ENCODE measurements at regions not wholly inside any gene's neighbourhood (a gene's known extent, or its start where the extent isn't known, plus 50 kb on each side); places are given as distances from the start of the nearest gene placed in this dataset.
"Not testable (repeated sequence)": the region's sequence is repeated elsewhere in the genome, so short reads cannot be mapped to it uniquely, and the experiment has no call there.

- Histone ChIP-seq H3K27ac (ENCODE audit: low read length) (no peak overlapping the region), H3K4me1 (ENCODE audit: control insufficient read depth, insufficient read depth, low read length) (no peaks in the 10 kb centered on the region), H3K36me3 (ENCODE audit: control insufficient read depth, insufficient read depth, low read length) (no peaks in the 10 kb centered on the region), H3K27me3 (ENCODE audit: control insufficient read depth, insufficient read depth, low read length) (no peaks in the 10 kb centered on the region), H3K9me3 (ENCODE audit: control insufficient read depth, low read depth, low read length) (no peaks in the 10 kb centered on the region), H3K4me3 (ENCODE audit: low read length) (no peak overlapping the region)
- no peak for DNase-seq
- no CpG with 5 or more reads among the region's 1 CpG for WGBS (ENCODE audit: insufficient coverage, low lambda C conversion rate)
These were observed 89.0 kb upstream of the SERTAD2 start for GRCh38 chr2:64742678-64743077.

- H3K36me3 ChIP-seq (ENCODE audit: control insufficient read depth, insufficient read depth, low read length) = no peaks in the 10 kb centered on the region
- no peaks in the 10 kb centered on the region for H3K9me3 ChIP-seq (ENCODE audit: control insufficient read depth, low read depth, low read length)
- peaks cover 5% of the 10 kb centered on the region for H3K4me1 ChIP-seq (ENCODE audit: control insufficient read depth, insufficient read depth, low read length)
- no peak for DNase-seq
- no peak overlapping the region for H3K4me3 ChIP-seq (ENCODE audit: low read length)
- H3K27ac ChIP-seq (ENCODE audit: low read length) = no peak overlapping the region
- no peaks in the 10 kb centered on the region for H3K27me3 ChIP-seq (ENCODE audit: control insufficient read depth, insufficient read depth, low read length)
- WGBS (ENCODE audit: insufficient coverage, low lambda C conversion rate) = no CpG with 5 or more reads among the region's 2 CpGs
These were observed 90.1 kb upstream of the SERTAD2 start for GRCh38 chr2:64743739-64744330.

- H3K4me3 ChIP-seq (ENCODE audit: low read length) = no peak overlapping the region
- 100% methylated on average over 1 of the region's 2 CpGs for WGBS (ENCODE audit: insufficient coverage, low lambda C conversion rate)
These were observed 91.8 kb upstream of the SERTAD2 start for GRCh38 chr2:64745562-64745961.

GRCh38 chr2:64747690-64748091, 94.0 kb upstream of the SERTAD2 start:
- WGBS (ENCODE audit: insufficient coverage, low lambda C conversion rate) = 75% methylated on average over 1 of the region's 3 CpGs
- Histone ChIP-seq H3K4me1 (ENCODE audit: control insufficient read depth, insufficient read depth, low read length) (peaks cover 11% of the 10 kb centered on the region), H3K27ac (ENCODE audit: low read length) (peak overlapping the region; percentile 20)
- peak; percentile 72 to 86 for DNase-seq
- H3K4me3 ChIP-seq (ENCODE audit: low read length); H3K9me3 ChIP-seq (ENCODE audit: control insufficient read depth, low read depth, low read length); H3K36me3 ChIP-seq (ENCODE audit: control insufficient read depth, insufficient read depth, low read length); H3K27me3 ChIP-seq (ENCODE audit: control insufficient read depth, insufficient read depth, low read length): not testable (repeated sequence)

More at GRCh38 chr2:64745562-64745961, 91.8 kb upstream of the SERTAD2 start:
- H3K27ac ChIP-seq (ENCODE audit: low read length) = no peak overlapping the region
- no peaks in the 10 kb centered on the region for H3K27me3 ChIP-seq (ENCODE audit: control insufficient read depth, insufficient read depth, low read length)
- DNase-seq = no peak
- H3K36me3 ChIP-seq (ENCODE audit: control insufficient read depth, insufficient read depth, low read length) = no peaks in the 10 kb centered on the region
- H3K4me1 ChIP-seq (ENCODE audit: control insufficient read depth, insufficient read depth, low read length) = peaks cover 11% of the 10 kb centered on the region
- no peaks in the 10 kb centered on the region for H3K9me3 ChIP-seq (ENCODE audit: control insufficient read depth, low read depth, low read length)

- no peaks in the 10 kb centered on the region for H3K9me3 ChIP-seq (ENCODE audit: control insufficient read depth, low read depth, low read length)
- no peak overlapping the region for H3K4me3 ChIP-seq (ENCODE audit: low read length)
These were observed 94.4 kb upstream of the SERTAD2 start for GRCh38 chr2:64748147-64748546.

GRCh38 chr2:64748561-64748960, 94.8 kb upstream of the SERTAD2 start:
- Histone ChIP-seq H3K36me3 (ENCODE audit: control insufficient read depth, insufficient read depth, low read length) (no peaks in the 10 kb centered on the region), H3K4me1 (ENCODE audit: control insufficient read depth, insufficient read depth, low read length) (peaks cover 11% of the 10 kb centered on the region), H3K4me3 (ENCODE audit: low read length) (no peak overlapping the region), H3K27me3 (ENCODE audit: control insufficient read depth, insufficient read depth, low read length) (no peaks in the 10 kb centered on the region), H3K27ac (ENCODE audit: low read length) (no peak overlapping the region), H3K9me3 (ENCODE audit: control insufficient read depth, low read depth, low read length) (no peaks in the 10 kb centered on the region)
- no peak for DNase-seq
- WGBS (ENCODE audit: insufficient coverage, low lambda C conversion rate) = no CpG with 5 or more reads among the region's 2 CpGs

More at GRCh38 chr2:64748147-64748546, 94.4 kb upstream of the SERTAD2 start:
- H3K27me3 ChIP-seq (ENCODE audit: control insufficient read depth, insufficient read depth, low read length) = no peaks in the 10 kb centered on the region
- no peaks in the 10 kb centered on the region for H3K36me3 ChIP-seq (ENCODE audit: control insufficient read depth, insufficient read depth, low read length)
- H3K27ac ChIP-seq (ENCODE audit: low read length) = no peak overlapping the region
- DNase-seq = no peak
- H3K4me1 ChIP-seq (ENCODE audit: control insufficient read depth, insufficient read depth, low read length) = peaks cover 11% of the 10 kb centered on the region
- WGBS (ENCODE audit: insufficient coverage, low lambda C conversion rate) = 90% methylated on average over 2 of the region's 3 CpGs

GRCh38 chr2:64749446-64749845, 95.7 kb upstream of the SERTAD2 start:
- no peaks in the 10 kb centered on the region for H3K27me3 ChIP-seq (ENCODE audit: control insufficient read depth, insufficient read depth, low read length)
- H3K9me3 ChIP-seq (ENCODE audit: control insufficient read depth, low read depth, low read length) = no peaks in the 10 kb centered on the region
- no peak overlapping the region for H3K27ac ChIP-seq (ENCODE audit: low read length)
- no peak overlapping the region for H3K4me3 ChIP-seq (ENCODE audit: low read length)
- peak in 1 of 2 donors; percentile 7 for DNase-seq
- 68% methylated on average over 3 of the region's 4 CpGs for WGBS (ENCODE audit: insufficient coverage, low lambda C conversion rate)
- peaks cover 11% of the 10 kb centered on the region for H3K4me1 ChIP-seq (ENCODE audit: control insufficient read depth, insufficient read depth, low read length)
- no peaks in the 10 kb centered on the region for H3K36me3 ChIP-seq (ENCODE audit: control insufficient read depth, insufficient read depth, low read length)

GRCh38 chr2:64750001-64750816, 96.5 kb upstream of the SERTAD2 start:
- Histone ChIP-seq H3K9me3 (ENCODE audit: control insufficient read depth, low read depth, low read length) (no peaks in the 10 kb centered on the region), H3K4me1 (ENCODE audit: control insufficient read depth, insufficient read depth, low read length) (peaks cover 11% of the 10 kb centered on the region), H3K27ac (ENCODE audit: low read length) (peak overlapping the region; percentile 85), H3K36me3 (ENCODE audit: control insufficient read depth, insufficient read depth, low read length) (no peaks in the 10 kb centered on the region), H3K4me3 (ENCODE audit: low read length) (peak overlapping the region; percentile 79), H3K27me3 (ENCODE audit: control insufficient read depth, insufficient read depth, low read length) (no peaks in the 10 kb centered on the region)
- DNase-seq = peak in 1 of 2 donors; percentile 59
- WGBS (ENCODE audit: insufficient coverage, low lambda C conversion rate) = 0% methylated on average over 7 of the region's 38 CpGs

GRCh38 chr2:64750817-64751285, 97.1 kb upstream of the SERTAD2 start:
- peak overlapping the region; percentile 85 for H3K27ac ChIP-seq (ENCODE audit: low read length)
- H3K36me3 ChIP-seq (ENCODE audit: control insufficient read depth, insufficient read depth, low read length) = no peaks in the 10 kb centered on the region
- peak; percentile 99 to 100 for DNase-seq
- H3K4me3 ChIP-seq (ENCODE audit: low read length) = peak overlapping the region; percentile 79
- H3K27me3 ChIP-seq (ENCODE audit: control insufficient read depth, insufficient read depth, low read length) = no peaks in the 10 kb centered on the region
- H3K4me1 ChIP-seq (ENCODE audit: control insufficient read depth, insufficient read depth, low read length) = peaks cover 11% of the 10 kb centered on the region
- WGBS (ENCODE audit: insufficient coverage, low lambda C conversion rate) = no CpG with 5 or more reads among the region's 43 CpGs
- no peaks in the 10 kb centered on the region for H3K9me3 ChIP-seq (ENCODE audit: control insufficient read depth, low read depth, low read length)

GRCh38 chr2:64751286-64752260, 97.9 kb upstream of the SERTAD2 start:
- H3K9me3 ChIP-seq (ENCODE audit: control insufficient read depth, low read depth, low read length) = no peaks in the 10 kb centered on the region
- no peaks in the 10 kb centered on the region for H3K36me3 ChIP-seq (ENCODE audit: control insufficient read depth, insufficient read depth, low read length)
- H3K27me3 ChIP-seq (ENCODE audit: control insufficient read depth, insufficient read depth, low read length) = no peaks in the 10 kb centered on the region
- DNase-seq = peak; percentile 89 to 99
- peak overlapping the region; percentile 94 for H3K27ac ChIP-seq (ENCODE audit: low read length)
- peaks cover 11% of the 10 kb centered on the region for H3K4me1 ChIP-seq (ENCODE audit: control insufficient read depth, insufficient read depth, low read length)
- peak overlapping the region; percentile 83 for H3K4me3 ChIP-seq (ENCODE audit: low read length)
- WGBS (ENCODE audit: insufficient coverage, low lambda C conversion rate) = no CpG with 5 or more reads among the region's 59 CpGs
